HG03469 (cell line): ENCODE measurements at regions not wholly inside any gene's neighbourhood (a gene's known extent, or its start where the extent isn't known, plus 50 kb on each side); places are given as distances from the start of the nearest gene placed in this dataset.
"Not testable (repeated sequence)": the region's sequence is repeated elsewhere in the genome, so short reads cannot be mapped to it uniquely, and the experiment has no call there.

Experiments
- ATAC-seq: cut with Tn5 transposase; IDR thresholded peaks from one replicate; pipeline ENCODE4 v1.9.1; 2021; ENCODE audit warnings: mild to moderate bottlenecking, moderate library complexity, moderate number of reproducible peaks; ENCODE audit not compliant: unreplicated experiment

DNA sequence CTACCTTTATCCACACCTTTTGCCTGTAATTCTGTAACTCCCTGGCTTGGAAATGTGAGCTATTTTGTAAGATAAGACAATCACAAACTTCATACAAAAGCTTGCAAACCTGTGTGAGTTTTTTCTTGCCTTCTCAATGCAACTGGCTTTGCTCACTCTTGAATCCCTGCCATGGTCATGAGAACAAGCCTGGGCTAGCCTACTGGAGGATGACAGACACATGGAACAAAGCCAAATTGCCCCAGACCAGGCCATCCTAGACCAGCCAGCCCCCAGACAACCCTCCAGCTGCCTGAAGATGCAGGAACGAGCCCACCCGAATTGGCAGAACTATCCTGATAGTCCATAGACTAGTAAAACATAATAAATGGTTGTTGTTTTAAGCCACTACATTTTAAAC, 466.6 kb upstream of the ERCC4 start:
- no peak for ATAC-seq

DNA sequence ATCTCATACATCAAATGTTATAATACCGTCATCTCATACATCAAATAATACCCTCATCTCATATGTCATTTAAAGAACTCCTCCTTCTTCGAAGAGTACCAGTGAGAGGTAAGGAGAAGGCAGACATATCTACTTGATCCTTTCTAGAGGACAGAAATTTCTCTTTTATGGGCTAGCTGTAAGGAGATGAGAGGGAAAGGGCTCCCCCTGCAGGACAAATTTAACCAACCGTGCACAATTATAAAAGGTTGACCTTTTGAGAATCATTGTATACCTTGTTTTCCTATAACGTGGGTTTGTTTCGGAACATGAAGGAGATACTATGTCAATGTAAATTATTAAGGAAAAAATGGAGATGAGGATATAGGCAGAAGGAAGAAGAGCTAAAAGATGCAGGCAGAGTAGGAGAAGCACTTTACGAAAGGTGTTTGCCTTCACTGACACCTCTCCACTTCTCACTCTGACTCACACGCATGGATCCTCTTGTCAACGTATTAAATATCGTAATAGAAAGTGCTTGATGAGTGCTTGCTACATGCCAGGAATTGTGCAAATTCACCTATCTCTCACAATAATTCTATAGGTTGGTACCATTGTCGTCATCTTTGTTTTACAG, 465.9 kb upstream of the ERCC4 start:
- ATAC-seq = no peak

DNA sequence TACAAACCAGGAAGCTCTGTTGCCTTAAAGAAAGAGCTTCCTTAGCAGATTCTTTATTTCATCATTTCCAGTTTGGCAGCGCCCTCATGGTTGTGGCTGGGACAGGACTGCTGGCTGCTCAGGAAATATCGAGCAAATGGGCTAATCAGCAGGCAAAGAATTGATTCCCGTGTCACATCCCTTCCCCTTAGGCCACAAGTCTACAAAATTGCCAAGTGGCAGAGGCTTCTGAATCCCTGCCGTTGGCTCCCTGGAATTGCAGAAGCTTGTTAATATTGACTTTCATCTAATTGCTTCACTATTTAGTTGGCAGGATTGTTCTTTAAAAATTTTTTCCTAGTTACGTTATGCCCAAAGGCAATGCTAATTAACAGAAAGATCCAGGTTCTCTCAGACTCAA, 456.3 kb upstream of the ERCC4 start:
- ATAC-seq = no peak

DNA sequence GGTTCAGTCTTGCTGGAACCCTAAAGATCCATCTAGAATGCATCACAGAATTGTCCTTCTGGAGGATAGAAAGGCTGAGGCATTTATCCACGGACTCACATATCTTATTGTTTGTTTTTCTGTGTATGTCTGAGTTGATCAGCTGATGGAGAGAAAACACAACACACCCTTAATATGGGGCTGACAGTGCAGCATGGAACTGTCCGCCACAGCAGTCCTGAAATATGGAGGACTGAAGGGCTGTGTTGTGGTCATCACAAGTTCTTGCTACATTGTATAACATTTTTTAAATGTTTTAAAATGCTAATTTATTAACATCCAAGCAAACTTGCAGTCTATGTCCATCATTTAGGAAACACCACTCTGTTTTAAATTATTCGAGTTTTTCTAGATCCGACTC, 448.9 kb upstream of the ERCC4 start:
- no peak for ATAC-seq

DNA sequence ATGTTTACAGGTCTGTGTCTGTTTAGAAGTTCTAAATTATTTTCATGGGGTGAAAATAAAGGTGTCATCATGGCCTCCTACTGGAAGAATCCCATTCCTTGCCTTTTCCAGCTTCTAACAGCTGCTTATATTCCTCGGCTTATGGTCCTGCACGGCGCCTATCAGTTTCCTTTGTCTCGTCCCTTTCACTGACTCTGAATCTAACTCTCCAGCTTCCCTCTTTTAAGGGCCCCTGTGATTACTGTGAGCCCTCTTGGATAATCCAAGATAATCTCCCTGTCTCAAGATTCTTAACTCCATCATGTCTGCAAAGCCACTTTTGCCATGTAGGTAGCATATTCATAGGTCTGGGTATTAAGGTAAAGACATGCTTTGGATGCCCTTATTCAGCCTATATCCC, 441.0 kb upstream of the ERCC4 start:
- no peak for ATAC-seq

GRCh38 chr16:13479549-13479948, 440.4 kb upstream of the ERCC4 start:
- no peak for ATAC-seq

GRCh38 chr16:13480801-13481200, 439.2 kb upstream of the ERCC4 start:
- no peak for ATAC-seq

- ATAC-seq = no peak
Observed at GRCh38 chr16:13483121-13483520, 436.8 kb upstream of the ERCC4 start.

DNA sequence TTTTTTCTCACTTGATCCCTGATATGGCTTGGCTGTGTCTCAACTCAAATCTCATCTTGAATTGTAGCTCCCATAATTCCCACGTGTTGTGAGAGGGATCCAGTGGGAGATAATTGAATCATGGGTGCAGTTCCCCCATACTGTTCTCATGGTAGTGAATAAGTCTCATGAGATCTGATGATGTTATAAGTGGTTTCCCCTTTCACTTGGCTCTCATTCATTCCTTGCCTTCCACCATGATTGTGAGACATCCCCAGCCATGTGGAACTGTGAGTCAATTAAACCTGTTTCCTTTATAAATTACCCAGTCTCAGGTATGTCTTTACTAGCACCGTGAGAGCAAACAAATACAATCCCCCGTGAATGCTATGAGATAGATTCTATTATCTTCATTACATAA, 430.5 kb upstream of the ERCC4 start:
- ATAC-seq = not testable (repeated sequence)

- no peak for ATAC-seq
Observed at GRCh38 chr16:13492046-13492445, 427.9 kb upstream of the ERCC4 start.

DNA sequence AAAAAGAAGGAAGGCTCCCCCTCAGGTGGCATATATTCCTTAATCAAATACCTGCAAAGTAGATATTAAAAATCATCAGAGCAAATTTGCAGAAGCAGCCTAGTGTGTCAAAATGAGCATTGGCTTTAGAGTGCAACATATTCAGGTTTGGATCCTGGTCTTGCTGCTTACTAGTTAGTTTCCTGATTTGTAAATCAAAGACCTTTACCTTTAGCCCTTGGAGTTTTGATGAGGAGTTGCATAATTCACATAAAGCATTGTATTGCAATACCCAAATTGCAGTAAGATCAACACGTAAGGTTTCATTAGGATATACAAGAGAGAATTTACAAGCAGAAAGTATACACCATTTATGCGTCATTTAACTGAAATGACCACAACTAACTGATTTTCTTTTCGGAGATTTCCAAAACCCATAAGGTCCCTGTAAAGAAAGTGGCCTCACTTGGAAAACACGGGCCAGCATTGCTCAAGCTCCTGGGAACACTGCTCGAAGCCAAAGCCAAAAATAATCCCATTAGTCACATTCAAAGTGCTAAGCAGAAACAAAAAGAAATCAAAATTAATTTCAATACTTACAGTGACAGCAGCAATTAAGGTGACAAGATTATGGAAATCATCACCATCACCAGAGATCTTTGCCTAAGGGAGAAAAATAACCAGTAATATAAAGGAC, 415.9 kb upstream of the ERCC4 start:
- no peak for ATAC-seq

GRCh38 chr16:13507530-13507929, 412.4 kb upstream of the ERCC4 start:
- no peak for ATAC-seq

DNA sequence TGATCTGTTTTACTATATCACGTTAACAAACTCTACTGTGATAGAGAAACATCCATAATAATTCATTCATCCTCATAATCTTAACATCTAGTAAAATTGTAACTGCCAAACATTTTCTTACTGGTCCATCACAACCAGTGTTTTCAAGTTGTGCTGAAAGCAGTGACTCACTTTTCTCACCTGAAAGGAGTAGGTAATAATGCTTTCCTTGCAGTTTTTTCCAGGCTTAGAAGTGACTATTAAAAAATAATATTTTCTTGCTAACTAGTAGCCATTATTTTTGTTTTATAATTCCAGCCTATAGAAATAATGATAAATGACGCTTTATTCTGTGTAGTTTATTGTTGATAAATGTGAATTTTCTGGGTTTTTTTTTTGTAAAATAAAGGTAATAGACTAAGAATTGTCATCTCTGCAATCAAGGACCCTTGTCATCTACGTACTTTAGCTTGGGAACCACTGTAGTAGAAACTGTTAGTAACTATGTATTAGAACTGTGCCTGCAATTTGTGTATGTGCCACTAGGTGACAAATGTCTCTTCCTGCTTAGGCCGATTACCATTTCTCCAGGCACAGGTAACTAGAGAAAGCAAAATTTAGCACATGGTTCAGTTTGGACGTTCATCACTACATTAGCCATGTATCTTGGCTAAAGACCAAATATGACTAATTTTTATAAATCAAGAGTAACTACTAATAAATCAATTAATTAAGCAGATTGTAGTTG, 409.4 kb upstream of the ERCC4 start:
- no peak for ATAC-seq

GRCh38 chr16:13517841-13518240, 402.1 kb upstream of the ERCC4 start:
- ATAC-seq = no peak

DNA sequence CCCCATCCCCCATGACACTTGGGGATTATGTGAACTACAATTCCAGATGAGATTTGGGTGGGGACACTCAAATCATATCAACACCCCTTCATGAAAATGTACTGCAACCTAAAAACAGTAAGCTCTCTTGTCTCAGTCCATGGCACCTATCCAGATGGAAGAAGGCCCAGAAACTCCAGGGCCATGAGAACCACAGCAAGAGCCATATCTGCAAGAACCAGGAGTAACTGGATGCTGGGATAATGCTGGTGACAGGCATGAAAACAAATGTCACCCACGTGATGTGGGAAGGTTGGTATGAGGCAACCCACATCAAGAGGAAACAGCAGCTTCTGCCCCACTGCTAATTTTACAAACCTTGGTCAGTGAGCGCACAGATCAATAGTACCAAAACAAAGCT, 400.1 kb upstream of the ERCC4 start:
- no peak for ATAC-seq

DNA sequence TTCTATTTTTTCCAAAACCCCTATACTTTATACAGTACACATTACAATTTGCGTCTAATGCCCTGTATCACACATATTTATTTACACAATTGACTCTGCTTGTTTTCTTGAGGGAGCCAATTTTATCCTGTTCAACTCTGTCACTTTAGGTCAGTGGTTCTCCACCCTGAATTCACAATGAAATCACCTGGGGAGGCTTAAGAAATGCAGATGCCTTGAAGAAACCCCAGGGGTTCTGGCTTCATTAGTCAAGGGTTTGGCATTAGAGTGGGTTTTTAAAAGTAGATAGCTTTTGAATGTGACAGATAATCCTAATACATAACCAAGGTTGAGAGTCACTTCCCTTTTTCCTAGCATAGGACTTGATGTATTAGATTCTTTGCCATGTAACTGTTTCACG, 398.6 kb upstream of the ERCC4 start:
- ATAC-seq = no peak

- ATAC-seq = no peak
Observed at GRCh38 chr16:13527332-13527731, 392.6 kb upstream of the ERCC4 start.

- no peak for ATAC-seq
Observed at GRCh38 chr16:13528691-13529090, 391.3 kb upstream of the ERCC4 start.

DNA sequence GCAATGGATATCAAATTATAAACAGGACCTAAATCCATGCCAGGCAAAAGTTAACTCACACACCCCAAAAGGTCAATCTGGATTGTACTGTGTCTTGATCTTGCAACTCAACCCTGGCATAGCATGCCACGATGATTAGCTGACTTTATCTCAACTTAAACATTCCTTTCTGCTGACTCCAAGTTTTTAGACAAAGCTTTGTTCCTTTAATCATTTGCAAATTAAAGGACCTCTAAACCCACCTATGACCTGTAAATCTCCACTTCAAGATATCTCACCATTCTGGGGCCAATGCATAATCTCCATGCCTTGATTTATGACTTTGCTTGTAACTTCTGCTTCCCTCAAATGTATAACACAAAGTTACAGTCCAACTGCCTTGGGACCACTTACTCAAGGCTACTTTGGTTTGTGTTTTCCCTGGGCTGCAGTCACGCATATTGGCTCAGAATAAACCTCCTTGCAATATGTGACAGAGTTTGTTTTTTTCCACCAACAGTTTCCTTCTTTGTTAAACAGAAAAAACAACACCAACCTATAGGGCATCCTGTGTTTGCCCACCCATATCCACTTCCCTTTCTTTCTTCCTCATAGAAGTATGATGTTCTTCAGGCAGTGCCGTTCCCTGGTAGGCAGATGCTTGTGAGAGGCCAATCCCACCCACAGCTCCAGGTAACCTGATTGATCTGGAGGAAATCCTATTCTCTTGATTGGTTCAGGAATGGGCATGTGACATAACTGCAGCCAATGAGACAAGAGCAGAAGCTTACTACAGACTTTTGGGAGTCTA, 390.6 kb upstream of the ERCC4 start:
- ATAC-seq = no peak

- no peak for ATAC-seq
Observed at GRCh38 chr16:13540771-13541170, 379.2 kb upstream of the ERCC4 start.

DNA sequence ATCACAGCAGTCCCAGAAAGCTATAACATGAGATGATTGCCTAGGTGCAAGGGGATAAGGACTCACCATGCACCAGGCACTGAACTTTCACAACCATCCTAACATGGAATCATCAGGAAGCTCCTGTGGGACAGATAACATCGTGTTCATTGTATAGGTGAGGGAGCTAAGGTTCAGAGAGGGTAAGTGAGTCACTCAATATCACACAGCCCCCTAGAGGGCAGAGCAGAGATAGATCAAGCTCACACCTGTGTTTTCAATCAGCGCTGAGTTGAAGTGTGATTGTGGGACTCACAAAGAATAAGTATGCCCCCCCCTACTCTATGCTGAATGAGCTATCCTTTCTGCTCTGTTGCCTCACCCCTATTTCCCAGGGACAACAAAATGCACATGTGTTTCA, 377.7 kb upstream of the ERCC4 start:
- ATAC-seq = no peak

- no peak for ATAC-seq
Observed at GRCh38 chr16:13543850-13544249, 376.1 kb upstream of the ERCC4 start.
